Astrocyte (in vitro differentiated cells and primary cell): ENCODE measurements at regions not wholly inside any gene's neighbourhood (a gene's known extent, or its start where the extent isn't known, plus 50 kb on each side); places are given as distances from the start of the nearest gene placed in this dataset.

Experiments
- DNase-seq: peaks from one replicate; pipeline ENCODE4 v3.0.0-alpha.2; 2010; ENCODE audit warnings: low read depth
- FAIRE-seq: peaks from 2 replicates; lab custom pipeline; 2011; peaks lifted over from hg19 to GRCh38; lab: Jason Lieb, UNC
- H2AFZ ChIP-seq: 2 replicates; pipeline ENCODE4 v1.6.0; 2012; ENCODE audit warnings: low read depth, low read length, inconsistent platforms
- H3K27ac ChIP-seq: 2 replicates; pipeline ENCODE4 v1.5.1; 2011; ENCODE audit warnings: low read depth, low read length, inconsistent platforms
- H3K27me3 ChIP-seq: 2 replicates; pipeline ENCODE4 v1.6.0; 2011; ENCODE audit warnings: low read length, inconsistent platforms; ENCODE audit not compliant: insufficient read depth
- H3K36me3 ChIP-seq: 2 replicates; pipeline ENCODE4 v1.5.1; 2011; ENCODE audit warnings: low read length, inconsistent platforms; ENCODE audit not compliant: insufficient read depth
- H3K4me1 ChIP-seq: 2 replicates; pipeline ENCODE4 v1.5.1; 2011; ENCODE audit warnings: low read length, inconsistent platforms; ENCODE audit not compliant: insufficient read depth
- H3K4me2 ChIP-seq: 2 replicates; pipeline ENCODE4 v1.6.0; 2012; ENCODE audit warnings: low read length, inconsistent platforms
- H3K4me3 ChIP-seq: 2 replicates; pipeline ENCODE4 v1.5.1; 2011; ENCODE audit warnings: low read depth, mild to moderate bottlenecking, low read length, inconsistent platforms; ENCODE audit not compliant: insufficient read depth
- H3K79me2 ChIP-seq: 2 replicates; pipeline ENCODE4 v1.6.0; 2012; ENCODE audit warnings: mild to moderate bottlenecking, low read length, inconsistent platforms; ENCODE audit not compliant: insufficient read depth
- H3K9ac ChIP-seq: 2 replicates; pipeline ENCODE4 v1.6.0; 2012; ENCODE audit warnings: mild to moderate bottlenecking, low read length, inconsistent platforms
- H3K9me3 ChIP-seq: 2 replicates; pipeline ENCODE4 v1.5.1; 2012; ENCODE audit warnings: low read depth, mild to moderate bottlenecking, low read length, inconsistent platforms; ENCODE audit not compliant: insufficient read depth
- H4K20me1 ChIP-seq: 2 replicates; pipeline ENCODE4 v1.6.0; 2012; ENCODE audit warnings: low read length, inconsistent platforms; ENCODE audit not compliant: insufficient read depth
- H3K27ac Mint-ChIP-seq: one replicate; pipeline ENCODE4 v1.8.0; 2021; ENCODE audit warnings: mild to moderate bottlenecking, mixed read lengths; ENCODE audit not compliant: unreplicated experiment
- H3K27me3 Mint-ChIP-seq: one replicate; pipeline ENCODE4 v1.8.0; 2021; ENCODE audit warnings: low read depth, mixed read lengths; ENCODE audit not compliant: unreplicated experiment
- H3K36me3 Mint-ChIP-seq: one replicate; pipeline ENCODE4 v1.8.0; 2021; ENCODE audit warnings: low read depth, mixed read lengths; ENCODE audit not compliant: unreplicated experiment
- H3K4me1 Mint-ChIP-seq: one replicate; pipeline ENCODE4 v1.8.0; 2021; ENCODE audit warnings: low read depth, mixed read lengths; ENCODE audit not compliant: unreplicated experiment
- H3K4me3 Mint-ChIP-seq: one replicate; pipeline ENCODE4 v1.8.0; 2021; ENCODE audit warnings: mild to moderate bottlenecking, moderate library complexity, mixed read lengths; ENCODE audit not compliant: unreplicated experiment
- H3K9me3 Mint-ChIP-seq: one replicate; pipeline ENCODE4 v1.8.0; 2021; ENCODE audit warnings: mild to moderate bottlenecking, mixed read lengths; ENCODE audit not compliant: unreplicated experiment
- CTCF ChIP-seq: IDR thresholded peaks from 2 replicates; pipeline ENCODE4 v1.5.1; 2011; ENCODE audit warnings: low read depth, mild to moderate bottlenecking, inconsistent platforms, low read length, moderate library complexity; ENCODE audit not compliant: insufficient read depth
- EZH2 ChIP-seq: IDR thresholded peaks from 2 replicates; pipeline ENCODE4 v1.6.1; 2012; ENCODE audit warnings: mild to moderate bottlenecking, low read length, inconsistent platforms; ENCODE audit not compliant: insufficient read depth

- no peak overlapping the region for H3K27ac Mint-ChIP-seq
- Histone ChIP-seq H3K4me2 (peak overlapping the region; percentile 6), H3K27ac (no peak overlapping the region), H3K79me2 (no peaks in the 10 kb centered on the region), H4K20me1 (no peaks in the 10 kb centered on the region), H2AFZ (no peak overlapping the region), H3K27me3 (no peaks in the 10 kb centered on the region), H3K36me3 (no peaks in the 10 kb centered on the region), H3K9me3 (no peaks in the 10 kb centered on the region), H3K9ac (no peak overlapping the region), H3K4me1 (peaks cover 30% of the 10 kb centered on the region), H3K4me3 (no peak overlapping the region)
- TF ChIP-seq EZH2 (no peak), CTCF (no peak)
- peaks cover 11% of the 10 kb centered on the region for H3K27me3 Mint-ChIP-seq
- no peak for FAIRE-seq
- H3K4me3 Mint-ChIP-seq, result no peak overlapping the region
- H3K9me3 Mint-ChIP-seq, result peaks cover 14% of the 10 kb centered on the region
- peaks cover 3% of the 10 kb centered on the region for H3K36me3 Mint-ChIP-seq
- peaks cover 30% of the 10 kb centered on the region for H3K4me1 Mint-ChIP-seq
- peak; percentile 18 for DNase-seq
Observed at GRCh38 chr21:38956856-38957571, 151.3 kb downstream of the ETS2 start.

- H3K27ac ChIP-seq, result no peak overlapping the region
Observed at GRCh38 chr21:38956521-38956855, 150.8 kb downstream of the ETS2 start.

More at GRCh38 chr21:38956521-38956855, 150.8 kb downstream of the ETS2 start:
- H3K79me2 ChIP-seq, result no peaks in the 10 kb centered on the region
- no peaks in the 10 kb centered on the region for H3K36me3 ChIP-seq
- no peak for FAIRE-seq
- DNase-seq, result no peak
- no peaks in the 10 kb centered on the region for H4K20me1 ChIP-seq
- peaks cover 30% of the 10 kb centered on the region for H3K4me1 ChIP-seq
- no peak overlapping the region for H3K4me2 ChIP-seq
- no peak overlapping the region for H3K4me3 Mint-ChIP-seq
- H3K4me1 Mint-ChIP-seq, result peaks cover 32% of the 10 kb centered on the region
- H3K9me3 Mint-ChIP-seq, result peaks cover 10% of the 10 kb centered on the region
- no peak overlapping the region for H3K27ac Mint-ChIP-seq
- H3K9ac ChIP-seq, result no peak overlapping the region
- no peak overlapping the region for H3K4me3 ChIP-seq
- no peaks in the 10 kb centered on the region for H3K27me3 ChIP-seq
- no peaks in the 10 kb centered on the region for H3K9me3 ChIP-seq
- TF ChIP-seq CTCF, result no peak
- no peak for TF ChIP-seq EZH2
- peaks cover 11% of the 10 kb centered on the region for H3K27me3 Mint-ChIP-seq
- H2AFZ ChIP-seq, result no peak overlapping the region
- peaks cover 3% of the 10 kb centered on the region for H3K36me3 Mint-ChIP-seq
